H1 (cell line): ENCODE measurements at regions not wholly inside any gene's neighbourhood (a gene's known extent, or its start where the extent isn't known, plus 50 kb on each side); places are given as distances from the start of the nearest gene placed in this dataset.

Experiments
- CTCF ChIA-PET: fragments of 300-600 bp; sonication (Branson Sonifier 250); formaldehyde crosslinking; loops from one replicate; lab custom pipeline; 2021; ENCODE audit not compliant: partially characterized antibody; lab: Charles Lee
- POLR2A ChIA-PET: fragments of 300-600 bp; sonication (Branson Sonifier 250); formaldehyde crosslinking; loops from one replicate; lab custom pipeline; 2021; ENCODE audit warnings: inconsistent platforms; ENCODE audit not compliant: partially characterized antibody; lab: Charles Lee
- DNase-seq, 2 experiments: peaks; one replicate each; pipeline versions ENCODE4 v3.0.0 to v3.0.0-alpha.2; 2010 to 2022; ENCODE audit warnings: low spot score in 2 of 2, low read depth in 1 of 2, mixed read lengths in 1 of 2
- FAIRE-seq: peaks from 2 replicates; lab custom pipeline; 2011; peaks lifted over from hg19 to GRCh38; lab: Jason Lieb, UNC
- H2AFZ ChIP-seq: 2 replicates; pipeline ENCODE4 v1.8.1; 2012; ENCODE audit warnings: low read length, inconsistent platforms
- H2AK5ac ChIP-seq: 2 replicates; pipeline ENCODE4 v1.6.1; 2013; ENCODE audit warnings: low read depth, low read length
- H2BK120ac ChIP-seq: replicated peaks from 2 replicates; pipeline ENCODE3; 2013; ENCODE audit warnings: low read depth, low read length, inconsistent platforms
- H2BK12ac ChIP-seq: 2 replicates; pipeline ENCODE4 v1.6.1; 2013; ENCODE audit warnings: low read depth, low read length
- H2BK15ac ChIP-seq: 2 replicates; pipeline ENCODE4 v1.6.1; 2013; ENCODE audit warnings: low read length
- H2BK20ac ChIP-seq: 2 replicates; pipeline ENCODE4 v1.6.1; 2013; ENCODE audit warnings: low read length
- H2BK5ac ChIP-seq: 2 replicates; pipeline ENCODE4 v1.6.1; 2013; ENCODE audit warnings: low read depth, low read length
- H3K14ac ChIP-seq: 2 replicates; pipeline ENCODE4 v1.6.1; 2013; ENCODE audit warnings: inconsistent platforms; ENCODE audit not compliant: insufficient read length
- H3K18ac ChIP-seq: 2 replicates; pipeline ENCODE4 v1.6.1; 2013; ENCODE audit warnings: low read length; ENCODE audit errors: extremely low read depth
- H3K23ac ChIP-seq: 2 replicates; pipeline ENCODE4 v1.6.1; 2013; ENCODE audit warnings: inconsistent platforms; ENCODE audit not compliant: insufficient read length
- H3K23me2 ChIP-seq: 2 replicates; pipeline ENCODE4 v1.6.1; 2013; ENCODE audit warnings: low read depth, low read length
- H3K27ac ChIP-seq: 2 replicates; pipeline ENCODE4 v1.6.1; 2011; ENCODE audit warnings: low read depth, low read length, inconsistent platforms
- H3K27me3 ChIP-seq, 4 experiments: replicated peaks in 1 of 4; 1 replicate in 1 of 4; 2 replicates in 3 of 4; pipeline versions ENCODE4 v1.6.1 to v1.8.1; 2011 to 2013; ENCODE audit warnings: low read length in 3 of 4, mild to moderate bottlenecking in 3 of 4, inconsistent platforms in 2 of 4, mixed read lengths in 2 of 4, moderate library complexity in 1 of 4; ENCODE audit not compliant: control insufficient read depth in 3 of 4, insufficient read depth in 3 of 4; ENCODE audit errors: extremely low read depth in 1 of 4
- H3K36me3 ChIP-seq, 4 experiments: 2 replicates each; pipeline versions ENCODE4 v1.6.1 to v1.8.1; 2011 to 2013; ENCODE audit warnings: mild to moderate bottlenecking in 4 of 4, low read length in 3 of 4, moderate library complexity in 2 of 4, control low read depth in 1 of 4, inconsistent platforms in 1 of 4; ENCODE audit not compliant: insufficient read depth in 4 of 4, control insufficient read depth in 2 of 4
- H3K4ac ChIP-seq: replicated peaks from 2 replicates; pipeline ENCODE3; 2013; ENCODE audit warnings: low read length, low read depth, mixed read lengths, inconsistent platforms; ENCODE audit not compliant: insufficient read length
- H3K4me1 ChIP-seq, 4 experiments: replicated peaks in 1 of 4; 1 replicate in 1 of 4; 2 replicates in 3 of 4; pipeline versions ENCODE4 v1.6.1 to v1.8.1; 2011 to 2013; ENCODE audit warnings: low read length in 3 of 4, inconsistent platforms in 2 of 4, mixed read lengths in 1 of 4; ENCODE audit not compliant: insufficient read depth in 4 of 4, control insufficient read depth in 3 of 4
- H3K4me2 ChIP-seq, 2 experiments: 2 replicates each; pipeline versions ENCODE4 v1.6.1 to v1.8.1; 2011 to 2013; ENCODE audit warnings: low read depth in 2 of 2, low read length in 2 of 2, control low read depth in 1 of 2, inconsistent platforms in 1 of 2, mild to moderate bottlenecking in 1 of 2; ENCODE audit not compliant: insufficient read depth in 1 of 2
- H3K4me3 ChIP-seq, 4 experiments: fragments of 200-600, 300-600 bp in 1 of 4; sonication (generic), shearing (Covaris generic), sonication (Bioruptor Twin) in 1 of 4; 2 replicates each; pipeline versions ENCODE4 v1.5.1 to v1.8.1; 2011 to 2016; ENCODE audit warnings: low read length in 4 of 4, low read depth in 3 of 4, control low read depth in 2 of 4, inconsistent platforms in 2 of 4, mild to moderate bottlenecking in 2 of 4, mixed read lengths in 1 of 4, moderate library complexity in 1 of 4; ENCODE audit not compliant: insufficient read depth in 2 of 4; ENCODE audit errors: extremely low read depth in 1 of 4
- H3K56ac ChIP-seq: replicated peaks from 2 replicates; pipeline ENCODE3; 2013; ENCODE audit warnings: low read depth, mild to moderate bottlenecking, mixed read lengths, low read length, inconsistent platforms; ENCODE audit not compliant: insufficient read length
- H3K79me1 ChIP-seq: 2 replicates; pipeline ENCODE4 v1.6.1; 2013; ENCODE audit warnings: low read depth, low read length, control low read depth
- H3K79me2 ChIP-seq, 2 experiments: 2 replicates each; pipeline versions ENCODE4 v1.6.1 to v1.8.1; 2012 to 2013; ENCODE audit warnings: low read length in 2 of 2, mild to moderate bottlenecking in 2 of 2, inconsistent platforms in 1 of 2; ENCODE audit not compliant: insufficient read depth in 2 of 2, control insufficient read depth in 1 of 2
- H3K9ac ChIP-seq, 4 experiments: replicated peaks in 1 of 4; 1 replicate in 1 of 4; 2 replicates in 3 of 4; pipeline versions ENCODE4 v1.6.1 to v1.8.1; 2011 to 2013; ENCODE audit warnings: low read depth in 3 of 4, low read length in 3 of 4, control low read depth in 2 of 4, mild to moderate bottlenecking in 2 of 4, moderate library complexity in 2 of 4, inconsistent platforms in 1 of 4; ENCODE audit errors: extremely low read depth in 1 of 4
- H3K9me3 ChIP-seq, 2 experiments: 2 replicates each; pipeline versions ENCODE4 v1.6.1 to v1.8.1; 2012 to 2013; ENCODE audit warnings: mild to moderate bottlenecking in 2 of 2, moderate library complexity in 2 of 2, control low read depth in 1 of 2, inconsistent platforms in 1 of 2, low read depth in 1 of 2, low read length in 1 of 2, mixed read lengths in 1 of 2; ENCODE audit not compliant: insufficient read depth in 2 of 2
- H4K20me1 ChIP-seq, 2 experiments: replicated peaks in 1 of 2; 2 replicates each; pipeline versions ENCODE3 to v1.8.1; 2011 to 2013; ENCODE audit warnings: inconsistent platforms in 2 of 2, low read length in 2 of 2, mild to moderate bottlenecking in 1 of 2; ENCODE audit not compliant: insufficient read depth in 2 of 2, control insufficient read depth in 1 of 2
- H4K5ac ChIP-seq: 2 replicates; pipeline ENCODE4 v1.6.1; 2013; ENCODE audit warnings: low read length, low read depth, mixed read lengths, inconsistent platforms; ENCODE audit not compliant: insufficient read length
- H4K8ac ChIP-seq: 2 replicates; pipeline ENCODE4 v1.8.0; 2013; ENCODE audit warnings: mild to moderate bottlenecking, moderate library complexity, low read length, inconsistent platforms; ENCODE audit not compliant: insufficient read depth; ENCODE audit errors: extremely low read depth
- H4K91ac ChIP-seq: replicated peaks from 2 replicates; pipeline ENCODE3; 2013; ENCODE audit warnings: low read length, mixed read lengths, inconsistent platforms; ENCODE audit not compliant: insufficient read length
- ASH2L ChIP-seq: fragments of 200-600, 300-600 bp; sonication (generic); IDR thresholded peaks from one replicate; pipeline ENCODE4 v1.7.1; 2017; ENCODE audit warnings: low read length
- CHD2 ChIP-seq: IDR thresholded peaks from 2 replicates; pipeline ENCODE4 v1.6.1; 2012; ENCODE audit warnings: low read length, improper control_type of control experiment
- CTBP2 ChIP-seq: IDR thresholded peaks from 2 replicates; pipeline ENCODE4 v1.7.0; 2011; ENCODE audit warnings: borderline replicate concordance, mild to moderate bottlenecking, moderate library complexity, mixed read lengths, low read length; ENCODE audit not compliant: insufficient read depth, insufficient read length
- CTCF ChIP-seq, 3 experiments: IDR thresholded peaks; 1 replicate in 2 of 3; 2 replicates in 1 of 3; pipeline versions ENCODE4 v1.5.1 to v1.6.1; 2011; ENCODE audit warnings: low read length in 3 of 3, mild to moderate bottlenecking in 3 of 3, inconsistent platforms in 2 of 3, low read depth in 1 of 3, moderate library complexity in 1 of 3; ENCODE audit not compliant: insufficient read depth in 1 of 3; ENCODE audit errors: control extremely low read depth in 1 of 3
- MAFK ChIP-seq: IDR thresholded peaks from 2 replicates; pipeline ENCODE4 v1.6.1; 2012; ENCODE audit warnings: low read depth, mild to moderate bottlenecking, improper control_type of control experiment, low read length
- NANOG ChIP-seq: IDR thresholded peaks from 2 replicates; pipeline ENCODE4 v1.6.1; 2011; ENCODE audit warnings: low read length, low read depth, mild to moderate bottlenecking, inconsistent platforms; ENCODE audit not compliant: insufficient read depth, poor library complexity, severe bottlenecking
- PHF8 ChIP-seq: fragments of 200-600 bp; sonication (generic); conservative IDR thresholded peaks from 2 replicates; pipeline ENCODE4 v1.7.1; 2012; ENCODE audit warnings: low read depth, mild to moderate bottlenecking, inconsistent platforms, low read length, moderate library complexity
- WGBS, 2 experiments: shearing (Covaris generic) in 1 of 2; methylation state at CpG; one replicate each; pipeline versions ENCODE4 v1.1.6 to v1.1.7; 2013 to 2015; ENCODE audit warnings: low lambda C conversion rate in 2 of 2, mixed read lengths in 2 of 2, inconsistent platforms in 1 of 2, low coverage in 1 of 2, missing lambda C conversion rate in 1 of 2; ENCODE audit not compliant: insufficient replicate concordance in 2 of 2, insufficient coverage in 1 of 2, insufficient read length in 1 of 2; ENCODE audit errors: extremely low coverage in 1 of 2, missing lambda C conversion rate in 1 of 2; 5-methylcytosine and 5-hydroxymethylcytosine counted together

- peak; percentile 80 for FAIRE-seq
- peaks cover 16 to 32% of the 10 kb centered on the region in 2 experiments for H4K20me1 ChIP-seq
- no peak for TF ChIP-seq PHF8
- peak; percentile 83 for TF ChIP-seq CTBP2
- TF ChIP-seq CTCF (IDR thresholded peaks at IDR 0.05; ENCODE audit: control extremely low read depth in 1 of 3, insufficient read depth in 1 of 3, low read depth in 1 of 3, low read length in 3 of 3), result peak in 1 of 3 experiments; percentile 18; a peak in 1 of 4 replicates
- TF ChIP-seq CHD2, result no peak
- no peak for TF ChIP-seq ASH2L
- peak; percentile 22 for TF ChIP-seq NANOG
- TF ChIP-seq MAFK, result peak; percentile 83
Measured at GRCh38 chr16:85334718-85335583, 222.7 kb upstream of the CIBAR2 start.

More at GRCh38 chr16:85334718-85335583, 222.7 kb upstream of the CIBAR2 start:
- Histone ChIP-seq H3K23ac (no peak overlapping the region), H2BK5ac (no peak overlapping the region), H3K27me3 (peaks cover 27 to 62% (median 53%) of the 10 kb centered on the region in 4 experiments), H3K9me3 (peaks cover 0 to 8% of the 10 kb centered on the region in 2 experiments; a peak in 1 of 4 replicates), H4K5ac (no peak overlapping the region), H2BK120ac (no peak overlapping the region), H3K4me3 (peak overlapping the region in 3 of 4 experiments; percentile 28 to 52 (median 45); a peak in 7 of 8 replicates), H2BK20ac (no peak overlapping the region), H3K4ac (no peak overlapping the region), H2BK15ac (no peak overlapping the region; the same call in 1 of the 2 replicates), H3K79me2 (no peaks in the 10 kb centered on the region), H3K27ac (no peak overlapping the region), H3K79me1 (no peaks in the 10 kb centered on the region; the same call in 1 of the 2 replicates), H3K4me1 (peaks cover 4 to 36% (median 28%) of the 10 kb centered on the region in 4 experiments), H4K8ac (no peak overlapping the region), H3K23me2 (no peaks in the 10 kb centered on the region; the same call in 1 of the 2 replicates), H2AFZ (no peak overlapping the region), H3K36me3 (no peaks in the 10 kb centered on the region), H4K91ac (peak overlapping the region; percentile 68), H3K14ac (no peak overlapping the region), H2BK12ac (peak overlapping the region; percentile 68; the same call in 1 of the 2 replicates), H3K9ac (no peak overlapping the region), H3K18ac (peak overlapping the region; percentile 9), H2AK5ac (no peak overlapping the region), H3K4me2 (peak overlapping the region; percentile 53 to 71), H3K56ac (no peak overlapping the region)
- WGBS, 2 experiments, result 6% methylated on average over 35 of the region's 35 CpGs; no CpG with 5 or more reads in 1 of the 2 experiments
- POLR2A ChIA-PET, result interaction anchor here (1.0 to 1.6 kb wide), 2 partner anchors 10 to 22 kb away, joined by 4 to 5 read pairs; no protein-coding TSS in a partner anchor
- DNase-seq, result no peak
- CTCF ChIA-PET, result interaction anchor here (0.8 to 3.7 kb wide), 22 partner anchors 8 to 220 kb away, joined by 3 to 21 read pairs (median 6); no protein-coding TSS in a partner anchor
